Effector CD8-positive, alpha-beta T cell (primary cell): ENCODE measurements at regions not wholly inside any gene's neighbourhood (a gene's known extent, or its start where the extent isn't known, plus 50 kb on each side); places are given as distances from the start of the nearest gene placed in this dataset.
A peak's percentile ranks its signal among the peaks of the same experiment; 100 is the strongest.
"Not testable (repeated sequence)": the region's sequence is repeated elsewhere in the genome, so short reads cannot be mapped to it uniquely, and the experiment has no call there.

Experiments
- DNase-seq: peaks from one replicate; lab custom pipeline; 2025; lab: John Stamatoyannopoulos, UW

GRCh38 chrX:35406386-35406785, 391.8 kb upstream of the MAGEB16 start:
- DNase-seq: no peak

DNA sequence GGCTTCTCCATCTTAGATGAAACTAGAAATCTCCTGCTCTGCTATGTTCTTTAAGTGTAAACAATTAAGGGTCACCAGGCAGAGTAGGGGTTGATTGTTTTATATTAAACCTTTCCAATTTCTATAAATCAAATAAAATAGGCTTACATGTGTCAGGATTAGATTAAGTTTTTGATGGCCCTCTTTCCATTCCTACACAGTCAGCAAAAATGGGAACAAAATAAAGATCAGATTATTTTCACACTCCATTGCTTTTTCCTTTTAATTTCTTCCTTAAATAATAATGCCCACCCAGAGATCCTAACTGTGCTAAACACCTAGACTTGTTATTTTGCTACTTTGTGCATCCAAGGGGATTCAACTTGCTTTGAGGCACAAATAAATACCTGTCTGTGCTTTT, 381.4 kb upstream of the MAGEB16 start:
- no peak for DNase-seq

DNA sequence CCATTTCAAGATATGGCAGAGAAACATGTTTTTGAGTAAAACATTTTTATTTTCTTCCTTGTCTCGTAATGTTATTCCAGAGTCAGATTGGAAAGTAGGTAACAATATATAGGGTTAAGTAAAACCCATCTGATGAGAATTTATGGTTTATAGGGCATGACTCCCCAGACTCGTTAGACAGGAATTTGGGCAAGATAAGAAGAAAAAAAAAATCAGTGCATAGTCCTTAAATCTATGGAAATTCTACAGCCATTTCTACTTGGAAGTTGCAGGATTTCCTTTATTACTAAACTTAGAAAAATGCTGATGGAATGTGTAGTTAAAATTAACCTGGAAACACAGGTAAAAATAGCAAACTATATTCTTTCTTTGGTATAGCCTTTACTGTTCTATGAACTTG, 366.1 kb upstream of the MAGEB16 start:
- no peak for DNase-seq

DNA sequence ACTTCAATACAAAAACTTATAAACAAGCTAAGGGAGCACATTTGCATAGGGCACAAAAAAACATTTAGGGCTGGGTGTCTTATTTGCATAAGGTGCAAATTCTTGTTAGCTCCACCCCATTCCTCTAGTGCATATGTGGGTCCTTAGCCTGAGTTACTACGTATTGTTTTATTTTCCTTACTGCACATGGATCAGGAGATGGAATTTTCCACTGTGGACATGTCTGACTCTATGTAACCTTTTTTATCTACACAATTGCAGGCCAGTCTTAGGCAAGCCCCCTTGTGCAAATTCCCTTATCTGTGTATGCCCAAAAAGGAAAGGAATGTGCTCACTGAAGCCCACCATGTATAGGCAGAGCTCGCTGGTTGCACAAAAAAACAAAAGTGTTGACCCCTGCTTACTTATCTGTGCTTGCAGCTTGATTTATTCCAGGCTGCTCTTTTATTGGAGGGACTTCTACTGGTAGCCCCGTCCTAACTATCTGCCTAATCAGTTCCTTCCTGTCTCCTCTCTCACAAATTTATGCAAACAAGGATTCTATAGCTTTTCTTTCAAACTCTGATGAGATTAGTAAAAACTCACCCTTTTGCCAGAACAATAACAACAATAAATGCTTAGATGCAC, 359.0 kb upstream of the MAGEB16 start:
- no peak for DNase-seq

DNA sequence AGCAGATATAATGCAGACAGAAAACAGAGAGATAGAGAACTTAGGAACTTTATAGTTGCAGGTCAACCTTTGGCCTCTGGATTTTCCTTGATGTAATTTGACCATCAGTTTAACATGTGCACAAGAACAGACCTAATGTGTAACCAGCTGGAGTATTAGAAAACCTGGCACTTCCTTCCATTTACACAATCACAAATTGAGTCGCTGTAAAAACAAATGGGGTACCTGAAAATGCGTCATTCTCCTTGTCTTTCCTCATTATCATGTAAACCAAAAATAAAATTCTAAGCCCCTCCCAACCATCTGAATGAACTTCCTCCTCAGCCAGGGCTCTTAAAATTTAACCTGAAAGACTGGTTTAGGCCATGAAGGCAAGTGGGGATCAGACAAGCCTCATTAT, 358.4 kb upstream of the MAGEB16 start:
- DNase-seq: no peak

DNA sequence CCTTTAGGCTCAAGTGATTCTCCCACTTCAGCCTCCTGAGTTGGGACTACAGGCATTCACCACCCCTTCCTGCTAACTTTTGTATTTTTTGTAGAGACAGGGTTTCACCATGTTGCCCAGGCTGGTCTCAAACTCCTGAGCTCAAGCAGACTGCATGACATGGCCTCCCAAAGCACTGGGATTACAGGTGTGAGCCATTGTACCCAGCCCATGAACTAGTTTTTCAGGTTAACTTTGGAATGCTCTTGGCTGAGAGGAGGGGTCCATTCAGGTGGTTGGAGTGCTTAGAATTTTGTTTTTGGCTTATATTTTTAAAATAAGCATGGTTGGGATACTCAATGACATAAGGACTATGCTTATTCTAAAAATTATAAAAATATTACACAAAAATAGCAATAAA, 355.7 kb upstream of the MAGEB16 start:
- DNase-seq: no peak

DNA sequence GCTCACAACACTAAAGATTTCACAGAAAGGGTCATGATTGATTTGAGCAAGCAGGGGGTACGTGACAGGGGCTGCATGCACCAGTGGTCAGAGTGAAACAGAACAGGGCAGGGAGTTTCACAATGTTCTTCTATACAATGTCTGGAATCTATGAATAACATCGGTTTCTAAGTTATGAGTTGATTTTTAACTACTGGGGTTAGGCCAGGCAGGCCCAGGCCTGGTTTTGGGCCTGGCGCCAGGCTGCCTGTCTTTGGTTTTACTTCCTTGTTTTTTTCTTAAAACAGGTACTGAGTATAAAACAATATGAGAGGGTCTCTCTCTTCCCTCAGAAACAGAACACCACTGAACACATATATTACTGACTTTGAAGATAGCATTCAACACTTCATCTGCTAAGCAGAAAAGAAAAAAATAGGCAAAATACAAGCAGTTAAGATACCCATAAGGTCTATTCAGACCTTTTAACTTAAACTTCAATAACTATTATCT, 355.0 kb upstream of the MAGEB16 start:
- DNase-seq: peak; percentile 0

GRCh38 chrX:35444671-35445355, 353.3 kb upstream of the MAGEB16 start:
- DNase-seq: no peak

DNA sequence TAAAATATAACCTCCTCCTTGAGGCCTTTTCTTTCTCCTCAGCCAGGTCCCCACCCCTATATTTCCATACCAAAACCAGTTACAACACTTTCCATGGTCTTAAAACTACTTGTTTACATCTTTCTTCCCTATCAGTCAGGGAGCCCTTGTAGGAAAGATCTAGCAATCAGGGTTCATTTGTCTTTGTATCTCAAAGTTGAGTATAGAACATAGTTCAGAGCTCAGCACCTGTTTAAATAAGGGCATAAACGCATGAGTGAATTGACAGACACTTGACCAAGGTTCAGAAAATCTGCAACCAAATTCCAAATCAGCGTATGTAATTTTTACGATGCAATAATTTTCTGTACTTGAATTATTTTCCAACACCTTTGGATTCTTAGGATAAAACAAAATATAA, 352.2 kb upstream of the MAGEB16 start:
- DNase-seq: no peak

DNA sequence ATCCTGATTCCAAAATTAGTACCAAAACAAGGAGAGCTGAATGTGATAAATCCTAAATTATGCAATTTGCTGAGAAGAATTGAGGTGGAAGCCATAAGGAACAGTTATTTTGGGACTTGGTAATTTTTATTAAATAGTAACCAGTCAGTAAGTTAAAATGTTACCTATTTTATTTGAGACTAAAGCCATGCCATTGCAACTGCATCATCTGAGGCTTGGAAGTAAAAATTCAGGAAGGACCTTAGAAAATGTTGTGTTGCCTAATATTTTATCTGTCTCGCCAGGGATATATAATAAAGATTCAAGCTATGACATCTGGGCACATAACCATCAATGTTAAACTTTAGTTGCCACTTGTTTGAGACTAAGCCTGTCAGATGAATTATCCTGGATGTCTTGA, 341.3 kb upstream of the MAGEB16 start:
- DNase-seq: no peak

DNA sequence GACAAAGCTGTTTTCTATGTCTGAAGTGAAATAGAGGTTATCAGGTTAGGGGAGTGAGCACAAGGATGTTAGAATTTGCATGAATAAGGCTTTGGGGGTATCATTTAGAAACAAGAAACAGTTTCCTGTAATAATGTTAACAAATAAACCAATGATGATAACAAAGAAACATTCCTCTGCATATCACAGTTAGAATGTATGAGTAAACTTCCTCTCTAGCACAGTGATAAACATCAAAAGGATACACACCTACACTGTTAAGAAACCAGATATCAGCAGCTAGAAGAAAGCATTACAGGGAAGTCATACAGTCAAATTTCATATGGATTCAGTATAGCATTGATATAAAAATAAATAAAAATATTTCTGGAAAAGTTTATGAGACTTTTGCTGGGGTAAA, 340.0 kb upstream of the MAGEB16 start:
- DNase-seq: no peak

DNA sequence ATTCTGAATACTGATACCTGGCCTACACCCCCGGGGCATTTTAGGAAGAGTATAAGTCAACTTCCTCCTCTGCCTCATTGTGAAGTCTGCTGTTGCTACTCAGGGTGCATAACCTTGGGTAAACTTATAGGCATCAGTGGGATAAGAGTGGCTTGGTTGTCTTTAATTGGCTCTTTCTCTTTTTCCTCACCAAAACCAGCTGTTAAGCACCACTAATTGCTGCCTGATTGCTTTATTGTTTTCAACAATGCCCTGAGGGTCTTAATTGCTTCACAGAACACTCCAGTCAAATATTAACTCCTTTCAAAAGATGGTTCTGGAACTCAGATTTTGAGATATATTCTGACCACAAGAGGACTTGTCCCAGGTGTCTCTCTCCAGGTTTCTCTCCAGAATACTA, 337.0 kb upstream of the MAGEB16 start:
- no peak for DNase-seq

DNA sequence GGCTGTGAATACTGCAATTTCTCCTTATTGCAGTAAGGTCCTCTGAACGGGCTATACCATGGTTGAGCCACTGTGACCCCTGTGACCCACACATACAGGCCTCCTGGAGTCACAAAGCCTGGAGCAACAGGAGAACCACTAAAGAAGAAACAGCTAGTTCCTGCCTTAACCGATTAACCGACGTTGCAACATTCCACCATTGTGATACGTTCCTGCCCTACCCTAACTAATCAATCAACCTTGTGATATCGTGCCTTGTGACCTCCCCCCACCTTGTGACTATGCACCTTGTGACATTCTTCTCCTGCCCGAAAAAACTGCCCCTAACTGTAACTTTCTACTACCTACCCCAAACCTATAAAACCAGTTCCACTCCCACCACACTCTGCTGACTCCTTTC, 301.5 kb upstream of the MAGEB16 start:
- not testable (repeated sequence) for DNase-seq

GRCh38 chrX:35497453-35497852, 300.7 kb upstream of the MAGEB16 start:
- DNase-seq: not testable (repeated sequence)

GRCh38 chrX:35499071-35499862, 298.9 kb upstream of the MAGEB16 start:
- DNase-seq: no peak

DNA sequence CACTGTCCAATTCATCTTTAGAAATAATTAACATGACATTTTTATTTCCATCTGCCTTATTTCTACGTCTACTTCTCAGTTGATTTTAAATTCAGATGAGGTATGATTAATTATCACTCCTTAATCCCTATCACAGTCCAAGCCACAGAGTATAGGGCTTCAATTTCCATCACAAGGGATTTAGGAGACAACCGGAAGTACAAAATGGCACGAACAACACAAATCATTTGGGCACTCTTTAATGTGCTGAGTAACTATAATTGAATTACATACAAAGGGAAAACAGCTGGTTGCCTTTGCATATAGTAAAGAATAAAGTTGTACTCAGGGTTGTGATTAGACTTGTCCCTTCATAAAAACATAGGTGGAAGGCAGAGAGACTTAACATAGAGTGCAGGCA, 290.4 kb upstream of the MAGEB16 start:
- DNase-seq: no peak

- not testable (repeated sequence) for DNase-seq
Observed at GRCh38 chrX:35548003-35548402, 250.1 kb upstream of the MAGEB16 start.

- DNase-seq: no peak
Observed at GRCh38 chrX:35557916-35558315, 240.2 kb upstream of the MAGEB16 start.

DNA sequence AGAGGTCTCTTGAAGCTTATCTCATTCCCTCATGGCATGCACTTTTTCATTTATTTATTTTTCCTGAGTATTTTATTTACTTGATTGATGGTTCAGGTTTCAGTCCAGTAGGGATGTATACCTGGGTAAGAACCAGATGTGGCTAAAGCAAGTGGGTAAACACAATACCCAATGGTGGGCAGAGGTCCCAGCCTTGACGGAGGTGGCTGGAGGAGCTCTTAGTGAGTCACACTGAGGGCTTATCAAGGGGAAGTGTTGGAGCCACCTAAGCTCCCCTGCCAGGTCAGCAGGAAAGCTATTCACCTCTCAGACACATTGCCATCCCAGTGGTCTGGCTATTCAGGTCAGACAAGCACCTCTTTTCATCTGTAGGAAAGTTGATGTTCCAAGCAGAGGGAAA, 236.2 kb upstream of the MAGEB16 start:
- DNase-seq: no peak

- DNase-seq: no peak
Observed at GRCh38 chrX:35562395-35562794, 235.7 kb upstream of the MAGEB16 start.

DNA sequence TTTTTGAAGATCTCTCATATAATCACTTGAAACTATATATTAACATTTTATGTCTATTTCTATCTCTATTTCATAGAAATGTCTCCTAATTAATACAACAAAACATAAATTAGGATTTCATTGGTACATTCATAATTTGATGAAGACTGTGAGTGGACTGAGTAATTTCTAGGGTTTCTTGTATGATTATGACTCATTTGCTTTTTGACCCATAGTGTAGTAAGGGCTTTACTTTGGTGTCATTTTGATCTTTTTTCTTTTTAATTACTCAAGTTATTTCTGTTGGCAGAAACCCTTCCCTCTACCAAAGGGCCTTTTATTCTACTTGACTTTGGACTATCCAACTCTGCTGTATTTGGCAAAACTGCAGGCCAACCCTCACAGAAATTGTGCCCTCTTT, 207.9 kb upstream of the MAGEB16 start:
- no peak for DNase-seq

- DNase-seq: not testable (repeated sequence)
Observed at GRCh38 chrX:35611562-35611961, 186.6 kb upstream of the MAGEB16 start.

DNA sequence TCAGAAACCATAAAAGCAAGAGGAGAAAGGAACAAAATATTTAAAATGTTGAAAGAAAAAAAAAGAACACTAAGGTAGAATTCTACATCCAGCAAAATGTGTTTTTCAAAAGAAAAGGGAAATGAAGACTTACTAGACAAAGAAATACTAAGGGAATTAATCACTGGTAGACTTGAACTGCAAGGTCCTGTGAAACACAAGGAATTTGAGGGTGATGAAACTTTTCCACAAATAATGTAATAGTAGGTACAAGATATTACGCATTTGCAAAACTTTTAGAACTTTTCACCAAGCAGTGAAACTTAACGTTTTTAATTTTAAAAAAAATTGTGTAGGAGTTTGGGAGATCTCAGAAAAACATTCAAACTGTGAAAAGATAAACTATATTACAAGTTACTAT, 180.3 kb upstream of the MAGEB16 start:
- no peak for DNase-seq
